MCF 10A (cell line): ENCODE measurements at regions not wholly inside any gene's neighbourhood (a gene's known extent, or its start where the extent isn't known, plus 50 kb on each side); places are given as distances from the start of the nearest gene placed in this dataset.

Experiments used
- BruUV-seq: library from RNA; stranded (reverse); fragments of 400-500 nt; replicated peaks from 2 replicates; lab custom pipeline; 2021; lab: Mats Ljungman, UMichigan
- CTCF ChIA-PET: fragments of 300-600 bp; sonication (Branson Sonifier 250); formaldehyde crosslinking; extraction: SDS; loops from one replicate; lab custom pipeline; 2021; ENCODE audit warnings: antibody characterized with exemption, inconsistent platforms; lab: Yijun Ruan, JAX
- POLR2A ChIA-PET: fragments of 300-600, 350-650 bp; sonication (Branson Sonifier 250); formaldehyde crosslinking; extraction: SDS; loops from one replicate; lab custom pipeline; 2020; ENCODE audit warnings: antibody characterized with exemption, inconsistent platforms; lab: Yijun Ruan, JAX
- DNase-seq: peaks from one replicate; pipeline ENCODE4 v3.0.0-alpha.2; 2018; ENCODE audit not compliant: unreplicated experiment
- H3K27ac Mint-ChIP-seq: one replicate; pipeline ENCODE4 v1.8.0; 2022; ENCODE audit warnings: mild to moderate bottlenecking, low read depth, mixed read lengths; ENCODE audit not compliant: unreplicated experiment
- H3K27me3 Mint-ChIP-seq: one replicate; pipeline ENCODE4 v1.8.0; 2022; ENCODE audit warnings: mixed read lengths; ENCODE audit not compliant: insufficient read depth, unreplicated experiment
- H3K36me3 Mint-ChIP-seq: one replicate; pipeline ENCODE4 v1.8.0; 2022; ENCODE audit warnings: mild to moderate bottlenecking, moderate library complexity, mixed read lengths; ENCODE audit not compliant: insufficient read depth, unreplicated experiment
- H3K4me1 Mint-ChIP-seq: one replicate; pipeline ENCODE4 v1.8.0; 2022; ENCODE audit warnings: mixed read lengths; ENCODE audit not compliant: insufficient read depth, unreplicated experiment
- H3K4me3 Mint-ChIP-seq: one replicate; pipeline ENCODE4 v1.8.0; 2022; ENCODE audit warnings: mild to moderate bottlenecking, moderate library complexity, mixed read lengths; ENCODE audit not compliant: unreplicated experiment
- H3K9me3 Mint-ChIP-seq: one replicate; pipeline ENCODE4 v1.8.0; 2022; ENCODE audit warnings: mixed read lengths; ENCODE audit not compliant: unreplicated experiment
- CTCF ChIP-seq: fragments of 200-600 bp; IDR thresholded peaks from one replicate; pipeline ENCODE4 v1.8.0; 2022; ENCODE audit warnings: antibody characterized with exemption, mild to moderate bottlenecking; ENCODE audit not compliant: unreplicated experiment
- intact Hi-C: fragments of 100-400 bp; cut with micrococcal nuclease; formaldehyde crosslinking; loops from 2 replicates; pipeline ENCODE4 v1.14.1; 2022

- TF ChIP-seq CTCF, result no peak
- H3K4me3 Mint-ChIP-seq, result no peak overlapping the region
- CTCF ChIA-PET, result no interaction called here
- H3K27ac Mint-ChIP-seq, result no peak overlapping the region
- BruUV-seq, result no TSS peak
- no peak for DNase-seq
- H3K4me1 Mint-ChIP-seq, result peaks cover 4% of the 10 kb centered on the region
- intact Hi-C loops, result no loop called here
- POLR2A ChIA-PET, result no interaction called here
- H3K9me3 Mint-ChIP-seq, result no peaks in the 10 kb centered on the region
- no peaks in the 10 kb centered on the region for H3K27me3 Mint-ChIP-seq
- H3K36me3 Mint-ChIP-seq, result no peaks in the 10 kb centered on the region
Measured at GRCh38 chr13:22427066-22427465, 753.7 kb upstream of the SGCG start.

GRCh38 chr13:22427783-22428182, 753.0 kb upstream of the SGCG start:
- no peak overlapping the region for H3K4me3 Mint-ChIP-seq
- H3K4me1 Mint-ChIP-seq, result peaks cover 1% of the 10 kb centered on the region
- BruUV-seq, result no TSS peak
- H3K27ac Mint-ChIP-seq, result no peak overlapping the region
- TF ChIP-seq CTCF, result no peak
- no peak for DNase-seq
- H3K27me3 Mint-ChIP-seq, result no peaks in the 10 kb centered on the region
- no peaks in the 10 kb centered on the region for H3K9me3 Mint-ChIP-seq
- no peaks in the 10 kb centered on the region for H3K36me3 Mint-ChIP-seq
- intact Hi-C loops, result no loop called here
- CTCF ChIA-PET, result no interaction called here
- POLR2A ChIA-PET, result no interaction called here

- no peak overlapping the region for H3K27ac Mint-ChIP-seq
- no peaks in the 10 kb centered on the region for H3K27me3 Mint-ChIP-seq
- no peak for TF ChIP-seq CTCF
- intact Hi-C loops, result no loop called here
- no peaks in the 10 kb centered on the region for H3K9me3 Mint-ChIP-seq
- DNase-seq, result no peak
- ChIA-PET CTCF (no interaction called here), POLR2A (no interaction called here)
- H3K36me3 Mint-ChIP-seq, result no peaks in the 10 kb centered on the region
- H3K4me3 Mint-ChIP-seq, result no peak overlapping the region
- no TSS peak for BruUV-seq
- no peaks in the 10 kb centered on the region for H3K4me1 Mint-ChIP-seq
Measured at GRCh38 chr13:22428188-22428828, 752.5 kb upstream of the SGCG start.

GRCh38 chr13:22432690-22433089, 748.1 kb upstream of the SGCG start:
- no peaks in the 10 kb centered on the region for H3K4me1 Mint-ChIP-seq
- intact Hi-C loops, result no loop called here
- H3K27me3 Mint-ChIP-seq, result no peaks in the 10 kb centered on the region
- H3K4me3 Mint-ChIP-seq, result no peak overlapping the region
- DNase-seq, result no peak
- H3K27ac Mint-ChIP-seq, result no peak overlapping the region
- no peaks in the 10 kb centered on the region for H3K9me3 Mint-ChIP-seq
- POLR2A ChIA-PET, result no interaction called here
- H3K36me3 Mint-ChIP-seq, result no peaks in the 10 kb centered on the region
- no TSS peak for BruUV-seq
- CTCF ChIA-PET, result no interaction called here
- TF ChIP-seq CTCF, result no peak
